GDM1 (cell line): ENCODE measurements at regions not wholly inside any gene's neighbourhood (a gene's known extent, or its start where the extent isn't known, plus 50 kb on each side); places are given as distances from the start of the nearest gene placed in this dataset.
"Not testable (repeated sequence)": the region's sequence is repeated elsewhere in the genome, so short reads cannot be mapped to it uniquely, and the experiment has no call there.

ENCODE experiments used
- DNase-seq: peaks from one replicate; lab custom pipeline; 2025; lab: John Stamatoyannopoulos, UW

GRCh38 chr21:19510653-19511052, 1107.1 kb upstream of the TMPRSS15 start:
- no peak for DNase-seq

GRCh38 chr21:19522381-19522780, 1118.8 kb upstream of the TMPRSS15 start:
- DNase-seq, result no peak

- DNase-seq, result no peak
These were observed 1119.5 kb upstream of the TMPRSS15 start for GRCh38 chr21:19523061-19523460.

- no peak for DNase-seq
These were observed 1120.2 kb upstream of the TMPRSS15 start for GRCh38 chr21:19523746-19524145.

GRCh38 chr21:19529031-19529430, 1125.4 kb upstream of the TMPRSS15 start:
- DNase-seq, result no peak

GRCh38 chr21:19535356-19535755, 1131.8 kb upstream of the TMPRSS15 start:
- DNase-seq, result no peak

GRCh38 chr21:19537116-19537515, 1133.5 kb upstream of the TMPRSS15 start:
- DNase-seq, result no peak

GRCh38 chr21:19540287-19540686, 1136.7 kb upstream of the TMPRSS15 start:
- DNase-seq, result no peak

- no peak for DNase-seq
These were observed 1138.0 kb upstream of the TMPRSS15 start for GRCh38 chr21:19541602-19542001.

- not testable (repeated sequence) for DNase-seq
These were observed 1140.9 kb upstream of the TMPRSS15 start for GRCh38 chr21:19544493-19544892.

- DNase-seq, result no peak
These were observed 1144.6 kb upstream of the TMPRSS15 start for GRCh38 chr21:19547951-19548840.

GRCh38 chr21:19553919-19554615, 1150.5 kb upstream of the TMPRSS15 start:
- DNase-seq, result no peak

GRCh38 chr21:19557046-19557445, 1153.5 kb upstream of the TMPRSS15 start:
- no peak for DNase-seq

GRCh38 chr21:19557488-19557887, 1153.9 kb upstream of the TMPRSS15 start:
- no peak for DNase-seq

- no peak for DNase-seq
These were observed 1162.0 kb upstream of the TMPRSS15 start for GRCh38 chr21:19565587-19565986.

GRCh38 chr21:19566975-19567374, 1163.4 kb upstream of the TMPRSS15 start:
- no peak for DNase-seq

- DNase-seq, result no peak
These were observed 1173.8 kb upstream of the TMPRSS15 start for GRCh38 chr21:19577381-19577780.

- DNase-seq, result no peak
These were observed 1186.5 kb upstream of the TMPRSS15 start for GRCh38 chr21:19590044-19590443.

GRCh38 chr21:19603011-19603593, 1199.5 kb upstream of the TMPRSS15 start:
- DNase-seq, result no peak

GRCh38 chr21:19608101-19608621, 1204.6 kb upstream of the TMPRSS15 start:
- peak; percentile 6 for DNase-seq

GRCh38 chr21:19609611-19610010, 1206.0 kb upstream of the TMPRSS15 start:
- no peak for DNase-seq

GRCh38 chr21:19621837-19622496, 1218.4 kb upstream of the TMPRSS15 start:
- no peak for DNase-seq
